ENCODE measurements at regions not wholly inside any gene's neighbourhood (a gene's known extent, or its start where the extent isn't known, plus 50 kb on each side); places are given as distances from the start of the nearest gene placed in this dataset.

DNA sequence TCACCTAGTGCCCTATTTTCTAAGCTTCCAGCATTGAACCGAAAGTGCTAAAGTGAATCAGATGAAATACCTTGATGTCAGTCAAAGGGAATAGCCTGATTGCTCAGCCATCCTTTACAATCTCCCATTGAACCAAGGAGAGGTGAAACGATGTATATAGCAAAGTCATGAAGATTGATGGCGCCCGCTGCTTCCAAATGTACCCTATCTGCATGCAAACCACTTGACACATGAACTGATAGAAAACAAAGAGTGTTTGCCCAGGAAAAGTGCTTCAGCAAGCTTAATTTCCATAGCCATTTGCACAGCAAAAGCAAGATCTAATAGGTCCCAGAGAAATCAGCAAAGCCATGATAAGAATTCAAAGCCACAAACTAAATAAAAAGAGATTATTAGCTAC, 624.9 kb upstream of the PCDH9 start:
- DNase-seq (ENCODE audit: low read depth): no peak
- TF ChIP-seq, protein P1, sequence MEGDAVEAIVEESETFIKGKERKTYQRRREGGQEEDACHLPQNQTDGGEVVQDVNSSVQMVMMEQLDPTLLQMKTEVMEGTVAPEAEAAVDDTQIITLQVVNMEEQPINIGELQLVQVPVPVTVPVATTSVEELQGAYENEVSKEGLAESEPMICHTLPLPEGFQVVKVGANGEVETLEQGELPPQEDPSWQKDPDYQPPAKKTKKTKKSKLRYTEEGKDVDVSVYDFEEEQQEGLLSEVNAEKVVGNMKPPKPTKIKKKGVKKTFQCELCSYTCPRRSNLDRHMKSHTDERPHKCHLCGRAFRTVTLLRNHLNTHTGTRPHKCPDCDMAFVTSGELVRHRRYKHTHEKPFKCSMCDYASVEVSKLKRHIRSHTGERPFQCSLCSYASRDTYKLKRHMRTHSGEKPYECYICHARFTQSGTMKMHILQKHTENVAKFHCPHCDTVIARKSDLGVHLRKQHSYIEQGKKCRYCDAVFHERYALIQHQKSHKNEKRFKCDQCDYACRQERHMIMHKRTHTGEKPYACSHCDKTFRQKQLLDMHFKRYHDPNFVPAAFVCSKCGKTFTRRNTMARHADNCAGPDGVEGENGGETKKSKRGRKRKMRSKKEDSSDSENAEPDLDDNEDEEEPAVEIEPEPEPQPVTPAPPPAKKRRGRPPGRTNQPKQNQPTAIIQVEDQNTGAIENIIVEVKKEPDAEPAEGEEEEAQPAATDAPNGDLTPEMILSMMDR (IDR thresholded peaks at IDR 0.05; ENCODE audit: low read depth, low read length, missing control alignments): no peak
- no peak overlapping the region for H3K4me3 ChIP-seq (ENCODE audit: low read depth, low read length)

DNA sequence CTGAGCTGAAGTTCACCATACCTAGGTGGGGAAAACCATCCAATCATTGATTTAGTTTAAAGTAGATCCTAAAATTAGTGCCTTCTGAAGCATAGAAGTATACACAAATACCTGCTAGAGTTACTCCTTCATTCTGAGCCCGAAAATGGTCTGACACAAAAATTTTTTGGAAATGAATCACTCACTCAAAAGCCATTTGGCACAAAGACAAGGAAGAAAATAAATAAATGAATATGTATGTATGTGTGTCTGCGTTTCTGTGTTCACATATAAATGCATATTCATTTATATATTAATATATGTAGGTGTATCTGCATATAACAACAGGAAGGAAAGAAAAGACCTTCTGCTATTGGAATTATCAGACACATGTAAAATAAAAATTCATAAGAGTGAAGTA, 614.4 kb upstream of the PCDH9 start:
- no peak overlapping the region for H3K4me3 ChIP-seq (ENCODE audit: low read depth, low read length)
- DNase-seq (ENCODE audit: low read depth): no peak
- TF ChIP-seq, protein P1 (IDR thresholded peaks at IDR 0.05; ENCODE audit: low read depth, low read length, missing control alignments): no peak

DNA sequence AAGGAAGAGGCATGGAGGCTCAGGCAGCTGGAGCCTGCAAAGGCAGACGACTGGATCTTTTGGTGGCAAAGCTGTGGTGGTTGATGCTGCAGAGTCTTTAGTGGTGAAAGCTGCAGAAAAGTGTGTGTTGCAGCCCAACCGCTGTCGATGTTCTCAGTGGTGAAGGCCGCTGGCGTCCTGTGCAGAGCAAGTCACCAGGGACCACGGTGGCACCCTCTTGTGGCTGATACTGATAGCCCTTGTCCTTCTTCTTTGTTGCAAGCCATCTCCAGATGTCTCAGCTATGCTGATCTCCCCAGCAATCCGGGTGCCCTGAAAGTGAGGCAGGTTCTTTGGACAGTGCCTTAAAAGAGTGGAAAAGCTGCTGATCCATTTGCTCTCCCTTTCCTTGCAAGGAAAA, 610.9 kb upstream of the PCDH9 start:
- no peak for DNase-seq (ENCODE audit: low read depth)

DNA sequence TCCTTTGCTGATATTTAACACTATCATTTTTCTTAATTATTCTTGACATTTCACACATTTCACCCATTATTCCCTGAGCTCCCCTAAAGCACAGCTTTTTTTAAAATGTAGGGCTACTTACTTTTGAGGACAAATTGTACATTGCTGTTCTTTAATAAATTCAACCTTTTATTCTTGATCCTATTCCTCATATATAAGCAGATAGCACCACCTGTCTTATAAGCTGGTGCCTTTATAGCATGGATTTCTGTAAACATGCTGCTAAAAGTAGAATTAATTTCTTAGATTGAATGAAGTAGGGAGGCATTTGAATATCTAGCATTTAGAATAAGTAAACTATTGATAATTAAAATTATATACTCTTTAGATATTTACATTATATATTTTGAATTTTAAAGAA, 603.4 kb upstream of the PCDH9 start:
- H3K4me3 ChIP-seq (ENCODE audit: low read depth, low read length): no peak overlapping the region
- DNase-seq (ENCODE audit: low read depth): no peak
- TF ChIP-seq, protein P1 (IDR thresholded peaks at IDR 0.05; ENCODE audit: low read depth, low read length, missing control alignments): no peak

More for the DNA sequence above, 610.9 kb upstream of the PCDH9 start:
- TF ChIP-seq, protein P1 (IDR thresholded peaks at IDR 0.05; ENCODE audit: low read depth, low read length, missing control alignments): no peak
- no peak overlapping the region for H3K4me3 ChIP-seq (ENCODE audit: low read depth, low read length)

DNA sequence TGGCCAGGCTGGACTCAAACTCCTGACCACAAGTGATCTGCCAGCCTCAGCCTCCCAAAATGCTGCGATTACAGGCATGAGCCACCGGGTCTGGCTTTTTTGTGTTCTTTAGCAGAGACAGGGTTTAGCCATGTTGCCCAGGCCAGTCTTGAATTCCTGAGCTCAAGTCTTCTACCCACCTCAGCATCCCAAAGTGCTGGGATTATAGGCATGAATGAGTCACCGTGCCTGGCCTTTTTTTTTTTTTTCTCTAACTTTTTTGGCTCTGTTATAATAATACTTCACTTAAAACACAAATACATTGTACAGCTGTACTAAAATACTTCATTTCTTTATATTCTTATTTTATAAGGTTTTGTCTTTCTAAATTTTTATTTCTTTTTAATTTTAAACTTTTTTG, 599.5 kb upstream of the PCDH9 start:
- TF ChIP-seq, protein P1 (IDR thresholded peaks at IDR 0.05; ENCODE audit: low read depth, low read length, missing control alignments): no peak
- no peak for DNase-seq (ENCODE audit: low read depth)
- H3K4me3 ChIP-seq (ENCODE audit: low read depth, low read length): no peak overlapping the region

DNA sequence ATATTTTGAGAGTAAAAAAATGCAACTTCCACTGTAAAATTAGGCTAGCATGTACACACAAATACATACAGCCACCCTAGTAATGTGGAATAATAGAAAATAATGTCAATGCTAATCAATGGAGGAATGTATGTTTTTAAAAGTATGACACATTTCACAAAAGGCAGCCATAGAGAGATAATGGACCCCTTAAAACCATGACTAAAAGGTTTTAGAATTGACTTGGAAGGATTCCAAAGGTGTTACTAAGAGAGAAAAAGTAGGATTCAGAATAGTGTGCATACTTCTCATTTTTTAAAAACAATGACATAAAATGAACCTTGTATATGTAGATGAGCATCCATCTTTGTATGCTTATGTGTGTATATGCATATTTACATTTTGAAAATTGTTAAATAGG, 597.9 kb upstream of the PCDH9 start:
- TF ChIP-seq, protein P1 (IDR thresholded peaks at IDR 0.05; ENCODE audit: low read depth, low read length, missing control alignments): no peak
- no peak overlapping the region for H3K4me3 ChIP-seq (ENCODE audit: low read depth, low read length)
- DNase-seq (ENCODE audit: low read depth): no peak

DNA sequence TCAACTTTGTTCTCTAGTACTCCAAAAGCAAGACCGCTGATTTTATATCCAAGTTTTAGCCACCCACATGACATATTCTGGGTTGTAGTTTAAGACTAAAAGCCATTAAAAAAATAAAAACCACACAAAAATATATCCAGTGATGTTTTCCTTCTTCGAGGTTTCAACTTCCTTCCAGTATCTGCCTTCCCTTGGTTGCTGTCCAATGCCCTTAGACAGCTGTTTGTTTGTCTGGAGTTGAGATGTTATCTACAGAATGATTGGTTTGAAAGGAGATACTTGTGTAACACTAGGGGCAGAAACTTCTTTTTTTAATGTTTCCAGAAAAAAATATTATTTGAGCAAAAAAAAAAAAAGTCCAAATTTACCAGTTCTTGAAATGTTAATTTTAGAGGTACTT, 591.5 kb upstream of the PCDH9 start:
- DNase-seq (ENCODE audit: low read depth): no peak
- no peak overlapping the region for H3K4me3 ChIP-seq (ENCODE audit: low read depth, low read length)
- TF ChIP-seq, protein P1 (IDR thresholded peaks at IDR 0.05; ENCODE audit: low read depth, low read length, missing control alignments): no peak

Data from GM12864 (cell line).